Hepatic stellate cell (primary cell): ENCODE measurements at regions not wholly inside any gene's neighbourhood (a gene's known extent, or its start where the extent isn't known, plus 50 kb on each side); places are given as distances from the start of the nearest gene placed in this dataset.
"Not testable (repeated sequence)": the region's sequence is repeated elsewhere in the genome, so short reads cannot be mapped to it uniquely, and the experiment has no call there.

Experiments used
- DNase-seq: peaks from one replicate; pipeline ENCODE4 v3.0.0; 2011; ENCODE audit warnings: low spot score

DNA sequence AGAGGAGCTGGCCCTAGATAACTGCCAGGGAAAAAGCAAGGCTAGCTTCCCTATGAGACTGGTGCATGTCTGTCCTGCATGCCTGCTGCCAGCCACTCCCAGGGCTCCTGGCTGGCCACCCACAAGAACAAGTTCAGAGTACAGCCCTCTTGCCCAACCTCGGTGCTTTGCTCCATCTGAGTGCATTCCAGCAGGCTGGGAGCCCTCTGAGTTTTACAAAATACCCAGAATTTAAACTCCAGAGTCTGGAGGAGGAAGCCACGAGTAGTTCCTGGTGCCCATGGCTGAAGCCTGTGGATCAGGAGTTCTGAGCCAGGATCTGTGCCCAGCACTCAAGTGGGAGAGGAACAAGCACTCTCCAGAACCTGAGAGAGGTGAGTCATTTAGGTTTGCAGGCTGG, 111.6 kb downstream of the MAGEE2 start:
- no peak for DNase-seq

DNA sequence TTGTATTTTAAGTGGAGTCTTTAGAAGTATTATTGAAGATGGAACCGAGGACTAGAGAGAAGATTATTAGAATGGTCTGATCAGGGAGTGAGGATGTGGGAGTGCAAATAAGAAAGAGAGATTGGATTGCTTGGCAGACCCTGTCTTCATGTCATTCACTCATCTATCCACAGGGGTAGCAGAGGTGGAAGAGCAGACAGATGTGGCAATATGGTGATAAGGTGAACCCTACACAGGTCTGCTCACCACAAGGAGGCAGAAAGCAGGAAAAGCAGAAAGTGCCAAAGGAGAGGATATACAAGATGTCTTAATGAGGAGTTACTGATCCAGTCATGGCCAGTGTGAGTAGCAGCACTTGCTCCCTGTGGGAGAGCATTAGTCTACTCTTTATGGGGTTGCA, 129.4 kb downstream of the MAGEE2 start:
- DNase-seq = no peak

DNA sequence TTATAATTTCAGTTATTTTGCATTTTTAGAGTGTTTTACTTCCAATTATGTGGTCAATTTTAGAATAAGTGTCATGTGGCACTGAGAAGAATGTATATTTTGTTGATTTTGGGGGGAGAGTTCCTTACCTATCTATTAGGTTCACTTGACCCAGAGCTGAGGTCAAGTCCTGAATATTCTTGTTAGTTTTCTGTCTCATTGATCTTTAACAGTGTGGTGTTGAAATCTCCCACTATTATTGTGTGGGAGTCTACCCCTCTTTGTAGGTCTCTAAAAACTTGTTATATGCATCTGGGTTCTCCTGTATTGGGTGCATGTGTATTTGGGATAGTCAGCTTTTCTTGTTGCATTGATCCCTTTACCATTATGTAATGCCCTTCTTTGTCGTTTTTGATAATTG, 127.0 kb upstream of the ZDHHC15 start:
- no peak for DNase-seq

DNA sequence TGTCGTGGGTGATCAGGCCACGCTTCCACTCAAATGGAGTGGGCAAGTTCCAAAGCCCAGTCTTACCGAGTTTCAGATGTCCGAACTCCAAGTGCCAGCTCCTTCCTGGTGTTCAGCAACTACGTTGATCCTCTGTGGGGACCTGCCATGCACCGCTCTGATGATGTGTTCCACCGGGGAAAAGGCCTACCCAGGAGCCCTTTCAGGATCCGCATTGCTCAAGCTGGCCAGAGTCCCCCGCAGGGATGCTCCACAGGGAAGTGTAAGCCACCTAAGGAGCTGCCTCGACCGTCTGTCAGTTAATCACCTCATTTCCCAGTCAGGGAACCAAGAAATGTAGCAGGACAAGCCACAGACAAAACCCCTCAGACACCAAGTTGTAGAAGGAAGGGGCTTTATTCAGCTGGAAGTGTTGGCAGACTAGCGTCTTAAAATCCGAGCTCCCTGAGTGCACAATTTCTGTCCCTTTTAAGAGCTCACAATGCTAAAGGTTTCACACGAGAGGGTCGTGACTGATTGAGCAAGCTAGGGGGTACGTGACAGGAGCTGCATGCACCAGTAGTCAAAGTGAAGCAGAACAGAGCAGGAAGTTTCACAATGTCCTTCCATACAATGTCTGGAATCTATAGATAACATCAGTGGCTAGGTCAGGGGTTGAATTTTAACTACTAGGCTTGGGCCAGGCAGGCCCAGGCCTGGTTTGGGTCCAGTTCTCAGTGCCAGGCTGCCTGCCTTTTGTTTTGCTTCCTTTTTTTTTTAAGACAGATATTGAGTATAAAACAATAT, 126.2 kb upstream of the ZDHHC15 start:
- no peak for DNase-seq

DNA sequence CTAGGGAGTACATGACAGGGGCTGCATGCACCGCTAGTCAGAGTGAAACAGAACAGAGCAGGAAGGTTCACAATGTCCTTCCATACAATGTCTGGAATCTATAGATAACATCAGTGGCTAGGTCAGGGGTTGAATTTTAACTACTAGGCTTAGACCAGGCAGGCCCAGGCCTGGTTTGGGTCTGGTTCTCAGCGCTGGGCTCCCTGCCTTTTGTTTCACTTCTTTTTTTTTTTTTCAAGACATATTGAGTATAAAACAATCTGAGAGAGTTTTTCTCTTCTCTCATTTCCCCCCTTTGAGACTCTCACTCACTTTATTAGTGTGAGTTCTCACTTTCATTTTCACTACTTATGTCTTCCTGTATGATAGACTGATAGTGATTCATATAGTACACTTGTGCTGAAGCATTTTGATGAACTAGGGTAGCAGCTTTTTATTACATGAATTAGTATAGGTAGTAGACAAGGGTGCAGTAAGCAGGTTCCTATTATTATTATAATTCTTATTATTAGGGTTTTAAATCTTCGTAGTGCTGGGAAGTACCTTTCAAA, 120.0 kb upstream of the ZDHHC15 start:
- DNase-seq = no peak

DNA sequence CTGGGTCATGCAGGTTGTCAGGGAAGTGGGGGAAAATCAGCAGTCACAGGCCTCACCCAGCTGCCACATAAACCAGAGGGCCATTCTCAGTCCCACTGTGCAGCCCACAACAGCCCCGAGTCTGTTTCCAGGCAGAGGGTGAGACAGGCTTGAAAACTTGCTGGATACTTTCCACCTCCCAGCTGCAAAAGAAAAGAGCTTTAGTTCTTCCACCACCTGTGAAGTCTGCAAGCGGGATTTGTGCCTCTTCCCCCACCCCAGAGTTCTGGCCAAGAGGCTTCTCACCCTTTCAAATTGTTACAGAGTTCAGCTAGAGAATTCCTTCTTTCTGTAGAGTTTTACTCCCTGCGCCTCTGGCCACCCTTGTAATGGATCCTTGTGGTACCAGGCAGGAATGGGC, 115.5 kb upstream of the ZDHHC15 start:
- no peak for DNase-seq

DNA sequence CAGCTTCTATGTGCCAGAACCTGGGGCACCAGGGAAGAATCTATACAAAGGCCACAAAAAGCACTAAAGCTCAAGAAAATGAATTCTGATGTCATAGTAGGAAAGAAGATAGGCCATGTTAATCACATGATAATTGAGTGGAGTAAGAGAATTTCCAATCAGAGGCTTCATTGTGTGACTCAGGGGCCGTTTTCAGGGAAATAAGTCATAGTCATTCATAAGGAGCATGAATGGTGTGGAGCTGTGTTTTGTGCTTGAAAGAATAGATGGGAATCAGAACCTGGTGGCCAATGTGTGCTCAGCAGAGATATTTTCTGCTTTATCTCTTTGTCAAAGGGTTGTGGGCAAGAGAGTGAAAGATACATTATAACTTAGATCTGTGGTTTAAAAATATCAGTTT, 102.4 kb upstream of the ZDHHC15 start:
- no peak for DNase-seq

DNA sequence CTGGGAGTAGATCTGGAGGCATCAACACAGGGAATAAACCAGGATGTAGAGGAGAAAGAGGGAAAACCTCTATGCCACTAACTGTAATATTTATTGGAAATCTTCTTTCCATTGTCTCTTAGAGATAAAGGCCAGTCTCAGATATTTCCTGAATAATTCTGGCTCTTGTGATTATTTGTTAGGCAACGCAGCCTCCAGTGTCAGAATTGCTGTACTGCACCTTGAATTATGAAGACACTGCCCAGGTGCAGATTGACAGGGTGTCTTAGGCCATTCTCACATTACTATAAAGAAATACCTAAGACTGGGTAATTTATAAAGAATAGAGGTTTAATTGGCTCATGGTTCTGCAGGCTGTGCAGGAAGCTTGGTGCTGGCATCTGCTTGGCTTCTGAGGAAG, 100.7 kb upstream of the ZDHHC15 start:
- DNase-seq = no peak

DNA sequence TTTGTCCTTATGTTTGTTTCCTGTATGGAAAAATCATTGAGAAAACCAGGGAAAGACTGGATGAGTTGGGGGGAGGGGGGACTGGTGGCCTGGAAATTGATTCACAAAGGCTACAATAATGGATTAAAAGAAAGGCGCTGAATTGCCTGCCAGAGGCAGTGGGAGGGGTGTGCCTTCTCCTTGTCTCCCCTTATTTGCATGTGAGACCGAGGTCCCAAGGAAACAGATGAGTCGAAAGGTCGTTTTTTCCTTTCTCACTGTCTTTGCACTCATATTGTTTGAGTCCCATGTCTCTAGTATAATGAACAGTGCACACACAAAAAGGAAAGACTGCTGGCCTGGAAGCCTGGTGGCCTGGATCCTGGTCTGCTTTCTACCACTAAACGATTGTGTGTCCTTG, 86.6 kb upstream of the ZDHHC15 start:
- DNase-seq = no peak

DNA sequence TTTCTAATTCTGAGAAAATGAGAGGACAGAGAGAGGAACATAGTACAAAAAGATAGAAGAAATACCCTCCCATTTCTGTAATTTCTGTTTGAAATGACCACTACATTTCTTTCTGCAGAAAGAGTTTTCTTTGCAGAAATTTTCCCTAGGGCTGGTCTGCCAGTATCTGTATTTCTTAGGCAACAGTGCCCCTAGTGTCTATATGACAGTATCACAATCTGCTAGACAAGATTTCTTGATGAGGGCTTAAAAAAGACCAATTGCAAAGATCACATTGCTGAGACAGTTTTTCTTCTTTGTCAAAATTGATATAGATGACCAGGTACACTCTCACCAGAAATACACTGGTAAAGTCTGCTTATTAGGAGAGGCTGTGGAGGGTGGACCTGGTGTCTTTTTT, 81.0 kb upstream of the ZDHHC15 start:
- peak; percentile 16 for DNase-seq

DNA sequence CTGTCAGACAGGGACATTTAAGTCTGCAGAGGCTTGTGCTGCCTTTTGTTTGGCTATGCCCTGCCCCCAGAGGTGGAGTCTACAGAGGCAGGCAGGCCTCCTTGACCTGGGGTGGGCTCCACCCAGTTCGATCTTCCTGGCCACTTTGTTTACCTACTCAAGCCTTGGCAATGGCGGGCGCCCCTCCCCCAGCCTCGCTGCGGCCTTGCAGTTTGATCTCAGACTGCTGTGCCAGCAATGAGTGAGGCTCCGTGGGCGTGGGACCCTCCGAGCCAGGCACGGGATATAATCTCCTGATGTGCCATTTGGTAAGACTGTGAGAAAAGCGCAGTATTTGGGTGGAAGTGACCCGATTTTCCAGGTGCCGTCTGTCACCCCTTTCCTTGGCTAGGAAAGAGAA, 79.2 kb upstream of the ZDHHC15 start:
- not testable (repeated sequence) for DNase-seq

DNA sequence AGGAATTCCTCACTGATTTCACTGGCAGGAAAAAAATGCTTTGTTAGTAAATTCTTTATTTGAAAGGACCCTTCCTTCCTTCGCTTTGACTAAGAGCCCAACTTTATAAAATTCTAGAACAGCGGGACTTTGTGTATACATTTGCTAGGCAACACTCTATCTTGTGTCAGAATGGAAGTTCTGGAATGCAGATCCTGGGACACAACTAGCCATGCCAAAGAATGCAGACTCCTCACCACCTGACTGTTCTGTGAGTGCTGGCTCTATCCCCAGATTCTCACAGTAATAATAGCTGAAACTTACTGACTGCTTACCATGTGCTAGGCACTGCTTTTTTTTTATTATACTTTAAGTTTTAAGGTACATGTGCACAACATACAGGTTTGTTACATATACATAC, 73.3 kb upstream of the ZDHHC15 start:
- no peak for DNase-seq

DNA sequence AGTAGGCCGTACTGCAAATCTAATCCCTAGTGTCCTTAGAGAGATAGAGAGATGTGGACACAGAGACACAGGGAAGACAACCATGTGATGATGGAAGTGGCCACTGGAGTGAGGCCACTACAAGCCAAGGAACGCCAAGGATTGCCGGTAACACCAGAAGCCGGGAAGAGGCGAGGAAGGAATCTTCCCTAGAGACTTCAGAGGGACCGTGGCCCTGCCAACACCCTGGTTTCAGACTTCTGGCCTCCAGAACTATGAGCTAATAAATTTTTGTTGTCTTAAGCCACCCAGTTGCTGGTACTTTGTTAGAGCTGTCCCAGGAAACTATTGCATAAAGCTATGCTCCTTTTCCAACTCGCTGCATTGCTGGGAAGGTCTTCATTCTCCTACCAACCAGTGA, 70.3 kb upstream of the ZDHHC15 start:
- not testable (repeated sequence) for DNase-seq

DNA sequence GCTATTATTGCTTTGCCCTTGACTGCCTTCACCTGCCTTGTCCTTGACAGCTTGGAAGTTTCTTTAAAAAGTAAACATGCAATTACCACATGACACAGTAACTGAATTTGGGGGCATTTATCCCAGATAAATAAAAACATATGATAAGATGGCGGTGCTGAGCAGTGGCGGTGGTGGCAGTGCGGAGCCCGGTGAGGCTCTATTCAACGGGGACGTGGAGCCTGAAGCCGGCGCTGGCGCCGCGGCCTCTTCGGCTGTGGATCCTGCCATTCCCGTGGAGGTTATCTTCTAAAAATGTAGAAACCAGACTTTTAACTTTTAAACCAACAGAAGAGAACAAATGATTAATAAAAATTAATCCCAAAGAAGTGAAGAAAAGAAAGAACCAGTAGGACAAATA, 59.7 kb upstream of the ZDHHC15 start:
- DNase-seq = no peak
